Activated T-helper 9 cell treated with anti-CD3 and anti-CD28 coated beads, Interleukin-2, amount 50 U/mL, for 16 hours (primary cell): ENCODE measurements at regions not wholly inside any gene's neighbourhood (a gene's known extent, or its start where the extent isn't known, plus 50 kb on each side); places are given as distances from the start of the nearest gene placed in this dataset.

Experiments used
- DNase-seq: peaks from one replicate; pipeline ENCODE4 v3.0.0-alpha.2; 2020; ENCODE audit warnings: low read depth

DNA sequence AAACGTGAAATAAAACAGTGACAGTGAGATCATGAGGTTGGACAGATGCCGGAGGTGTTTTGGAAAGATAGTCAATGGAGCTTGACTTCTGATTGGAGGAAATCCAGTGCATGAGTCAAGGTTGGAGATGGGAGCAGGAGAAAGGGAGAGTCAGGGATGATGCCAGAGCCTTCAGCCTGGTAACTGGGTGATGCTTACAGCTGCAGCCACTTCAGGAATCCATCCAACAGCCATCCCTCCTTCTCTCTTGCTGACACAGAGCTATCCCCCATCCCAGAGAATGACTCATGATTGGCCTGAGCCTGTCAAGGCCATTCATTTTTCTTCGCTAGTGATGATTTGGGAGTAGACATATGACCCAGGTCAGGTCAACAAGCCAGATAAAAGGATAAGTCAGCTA, 112.8 kb downstream of the SAMD5 start:
- DNase-seq: no peak

DNA sequence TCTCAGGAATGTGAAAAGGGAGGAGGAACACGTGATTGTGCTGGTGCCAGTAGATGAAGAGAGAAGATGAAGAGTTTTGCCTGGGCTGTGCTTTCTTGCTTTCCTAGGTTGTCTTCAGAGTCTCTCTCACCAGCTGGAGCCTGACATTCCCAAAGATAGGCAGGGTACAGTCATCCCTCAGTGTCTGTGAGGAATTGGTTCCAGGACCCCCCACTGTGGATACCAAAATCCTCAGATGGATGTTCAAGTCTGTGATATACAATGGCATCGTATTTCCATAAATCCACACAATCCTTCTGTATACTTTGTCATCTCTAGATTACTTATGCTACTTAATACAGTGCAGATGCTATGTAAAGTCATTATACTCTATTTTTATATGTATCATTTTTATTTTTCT, 113.5 kb downstream of the SAMD5 start:
- no peak for DNase-seq

- DNase-seq: no peak
These were observed 116.5 kb downstream of the SAMD5 start for GRCh38 chr6:147624946-147625515.

- no peak for DNase-seq
These were observed 117.5 kb downstream of the SAMD5 start for GRCh38 chr6:147625946-147626345.

GRCh38 chr6:147627411-147627810, 118.9 kb downstream of the SAMD5 start:
- no peak for DNase-seq

DNA sequence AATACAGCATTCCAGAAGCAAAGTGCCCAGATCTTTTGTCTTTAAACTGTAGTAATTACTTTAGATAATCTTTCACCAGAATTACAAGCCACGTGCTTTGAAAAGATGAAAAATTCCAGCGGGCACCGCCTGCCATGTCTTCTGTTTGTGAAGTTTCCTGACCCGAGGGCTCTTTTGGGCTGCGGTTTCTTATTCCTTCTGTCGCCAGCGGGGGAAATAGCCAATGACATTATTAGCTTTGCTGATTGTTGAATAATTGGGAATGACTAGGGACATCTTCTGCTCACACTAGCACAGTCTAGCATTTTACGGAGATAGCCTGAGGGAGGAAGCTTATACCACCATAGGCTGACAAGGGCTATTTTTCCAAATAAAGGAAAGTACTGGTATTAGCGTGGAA, 124.7 kb downstream of the SAMD5 start:
- no peak for DNase-seq

DNA sequence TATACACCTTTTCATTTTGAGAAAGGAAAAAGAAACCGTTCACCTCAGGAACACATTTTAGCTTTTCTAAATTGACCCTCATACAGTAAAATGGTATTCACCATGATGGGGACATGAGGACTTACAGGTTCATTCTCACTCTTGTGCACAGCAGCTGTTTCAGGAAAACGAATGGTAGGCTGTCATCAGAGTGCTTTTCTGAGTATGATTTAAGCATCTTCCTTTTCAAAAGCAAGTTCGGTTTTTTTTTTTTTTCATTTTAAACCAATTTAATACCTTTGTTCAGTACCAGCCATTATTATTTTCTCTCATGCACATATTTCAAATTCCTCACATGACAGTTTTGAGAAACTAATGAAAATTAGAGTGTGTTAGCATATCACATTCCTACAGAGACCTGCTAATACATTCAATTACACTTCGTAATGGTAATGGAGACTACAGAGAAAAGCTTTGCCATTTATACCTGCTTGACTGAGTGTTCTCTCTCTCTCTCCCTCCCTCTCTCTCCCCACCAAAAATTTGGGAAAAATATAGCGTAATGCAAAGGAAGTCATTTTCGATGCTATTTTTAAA, 129.2 kb downstream of the SAMD5 start:
- no peak for DNase-seq

DNA sequence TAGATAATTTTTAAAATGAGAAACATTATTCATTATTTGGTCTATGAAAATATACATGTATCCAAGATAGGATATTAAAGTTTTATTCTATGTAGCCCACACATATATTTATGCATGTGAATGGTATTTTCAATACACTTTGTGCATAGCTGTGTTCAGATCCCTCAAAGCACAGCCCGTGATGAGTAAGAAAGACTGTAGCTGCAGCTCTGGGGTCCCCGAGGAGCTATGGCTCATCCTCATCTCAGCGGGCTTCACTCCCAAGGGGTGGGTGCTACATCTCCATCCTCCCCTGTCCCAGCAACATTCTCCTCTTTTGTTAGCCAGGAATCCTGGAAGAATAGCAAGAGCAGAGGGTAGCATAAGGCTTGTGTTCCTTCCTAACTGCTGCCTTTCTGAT, 130.8 kb downstream of the SAMD5 start:
- DNase-seq: no peak

- DNase-seq: no peak
These were observed 132.1 kb downstream of the SAMD5 start for GRCh38 chr6:147640606-147641005.

DNA sequence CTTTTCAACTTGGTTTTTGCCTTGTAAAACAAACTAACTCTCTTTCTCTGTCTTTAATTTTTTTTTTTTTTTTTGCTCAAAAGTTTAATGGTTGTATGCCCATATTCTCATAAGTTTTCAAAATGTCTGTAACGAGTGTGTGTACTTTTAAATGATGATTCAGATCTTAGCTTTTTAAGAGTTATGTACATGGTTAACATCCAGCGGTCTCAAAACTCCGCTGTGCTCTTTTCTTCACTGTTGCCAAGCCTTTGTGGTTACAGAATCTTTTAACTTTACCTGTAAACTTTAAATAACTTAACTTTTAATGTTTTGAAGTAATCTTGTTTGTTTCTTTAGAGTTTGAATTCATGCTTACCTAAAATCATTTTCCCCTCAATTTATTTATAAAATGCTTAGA, 133.0 kb downstream of the SAMD5 start:
- DNase-seq: no peak

- DNase-seq: no peak
These were observed 134.0 kb downstream of the SAMD5 start for GRCh38 chr6:147642458-147642857.

- no peak for DNase-seq
These were observed 135.1 kb downstream of the SAMD5 start for GRCh38 chr6:147643341-147644200.

GRCh38 chr6:147648916-147649315, 140.4 kb downstream of the SAMD5 start:
- DNase-seq: no peak

GRCh38 chr6:147651249-147652063, 143.0 kb downstream of the SAMD5 start:
- no peak for DNase-seq

DNA sequence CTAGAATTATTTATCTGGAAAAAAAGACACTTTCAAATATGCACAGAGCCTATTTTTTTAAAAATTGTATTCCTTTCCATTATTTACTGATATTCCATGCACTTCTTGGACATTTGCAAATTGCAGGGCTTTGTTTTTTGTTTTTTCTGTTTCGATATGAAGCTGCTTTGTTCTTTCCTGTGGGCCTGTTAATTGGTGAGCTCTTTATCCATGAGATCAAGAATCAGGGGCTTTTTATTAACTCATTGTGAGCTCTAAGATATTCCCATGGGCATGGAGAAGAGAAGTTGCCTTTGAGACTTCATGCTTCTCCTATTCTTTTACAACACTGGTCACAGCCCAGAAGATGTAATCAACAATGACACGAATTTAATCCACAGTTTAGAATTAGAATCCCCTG, 145.1 kb downstream of the SAMD5 start:
- DNase-seq: no peak

- no peak for DNase-seq
These were observed 145.8 kb downstream of the SAMD5 start for GRCh38 chr6:147654103-147654845.

- DNase-seq: no peak
These were observed 152.1 kb downstream of the SAMD5 start for GRCh38 chr6:147660334-147661311.

GRCh38 chr6:147662646-147663045, 154.2 kb downstream of the SAMD5 start:
- DNase-seq: no peak

GRCh38 chr6:147664092-147664491, 155.6 kb downstream of the SAMD5 start:
- DNase-seq: no peak

DNA sequence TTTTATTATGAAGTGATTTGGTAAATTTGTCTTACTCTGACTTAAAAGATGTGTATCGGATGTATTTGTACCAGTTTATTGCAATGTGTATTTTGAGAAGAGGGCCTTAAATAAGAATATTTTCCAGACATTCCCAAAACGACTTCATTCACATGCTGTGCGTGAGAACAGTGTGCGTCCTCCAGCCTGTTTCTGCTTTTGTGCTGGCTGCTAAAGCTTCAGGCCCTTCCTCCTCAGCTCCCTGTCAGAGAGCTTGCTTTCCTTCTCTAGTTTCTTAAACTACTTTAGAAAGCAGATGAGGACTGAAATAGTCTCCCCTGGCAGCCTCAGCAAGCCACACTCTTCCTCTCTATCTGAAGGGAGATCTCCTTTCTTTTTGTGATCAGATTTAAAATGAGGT, 157.8 kb downstream of the SAMD5 start:
- DNase-seq: no peak

DNA sequence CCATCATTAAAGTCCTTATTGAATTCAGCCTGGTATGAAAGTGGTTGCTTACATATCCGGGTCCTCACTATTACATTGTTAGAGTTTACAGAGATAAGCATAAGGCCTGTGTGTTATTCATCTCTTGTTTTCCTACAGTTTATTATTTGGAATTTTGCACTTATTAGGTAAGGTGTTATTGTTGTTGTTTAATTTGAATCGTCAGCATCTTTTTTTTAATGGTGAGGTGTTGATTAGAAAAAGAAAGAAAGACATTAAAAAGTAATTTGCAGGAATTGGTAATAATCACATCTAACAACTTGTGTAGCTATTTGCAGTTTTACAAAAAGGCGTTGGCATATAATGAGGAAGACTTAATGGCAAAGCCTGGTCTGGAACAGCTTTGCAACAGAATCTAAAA, 158.6 kb downstream of the SAMD5 start:
- DNase-seq: no peak
